Neural cell (in vitro differentiated cells): ENCODE measurements at regions not wholly inside any gene's neighbourhood (a gene's known extent, or its start where the extent isn't known, plus 50 kb on each side); places are given as distances from the start of the nearest gene placed in this dataset.

ENCODE experiments used
- H2AFZ ChIP-seq: fragments of 200-600, 300-800 bp; sonication (generic), shearing (Covaris generic); 2 replicates; pipeline ENCODE4 v1.6.0; 2014; ENCODE audit warnings: low read depth, mild to moderate bottlenecking, antibody characterized with exemption, low read length, moderate library complexity
- H3F3A ChIP-seq: fragments of 200-600 bp; shearing (Covaris generic); 2 replicates; pipeline ENCODE4 v1.6.1; 2016; ENCODE audit warnings: mild to moderate bottlenecking, moderate library complexity, mixed read lengths, antibody characterized with exemption, low read length; ENCODE audit not compliant: insufficient read depth, poor library complexity, severe bottlenecking
- H3K27ac ChIP-seq: fragments of 200-600, 300-800 bp; sonication (generic), shearing (Covaris generic); 2 replicates; pipeline ENCODE4 v1.5.1; 2014; ENCODE audit warnings: mild to moderate bottlenecking, low read length, moderate library complexity
- H3K27me3 ChIP-seq: fragments of 300-800, 200-600 bp; sonication (generic), shearing (Covaris generic); 2 replicates; pipeline ENCODE4 v1.6.0; 2014; ENCODE audit warnings: mild to moderate bottlenecking, low read depth, low read length, moderate library complexity; ENCODE audit not compliant: insufficient read depth
- H3K36me3 ChIP-seq: fragments of 300-800, 200-600 bp; sonication (generic), shearing (Covaris generic); 2 replicates; pipeline ENCODE4 v1.5.1; 2014; ENCODE audit warnings: mild to moderate bottlenecking, antibody characterized with exemption, low read length, moderate library complexity; ENCODE audit not compliant: insufficient read depth
- H3K4me2 ChIP-seq: fragments of 300-800, 200-600 bp; sonication (generic), shearing (Covaris generic); 2 replicates; pipeline ENCODE4 v1.6.0; 2014; ENCODE audit warnings: mild to moderate bottlenecking, low read length
- H3K4me3 ChIP-seq: fragments of 300-800, 200-600 bp; sonication (generic), shearing (Covaris generic); 2 replicates; pipeline ENCODE4 v1.5.1; 2014; ENCODE audit warnings: mild to moderate bottlenecking, low read length, moderate library complexity
- H3K79me2 ChIP-seq: fragments of 200-600 bp; shearing (Covaris generic); replicated peaks from 2 replicates; pipeline ENCODE4 v1.6.0; 2014; ENCODE audit warnings: mild to moderate bottlenecking, low read length, moderate library complexity; ENCODE audit not compliant: insufficient read depth
- H3K9ac ChIP-seq: fragments of 300-800, 200-600 bp; sonication (generic), shearing (Covaris generic); 2 replicates; pipeline ENCODE4 v1.6.1; 2016; ENCODE audit warnings: mild to moderate bottlenecking, low read length, mixed read lengths
- H3K9me2 ChIP-seq: fragments of 200-600 bp; shearing (Covaris generic); 2 replicates; pipeline ENCODE4 v1.6.1; 2016; ENCODE audit warnings: mild to moderate bottlenecking, low read length, mixed read lengths; ENCODE audit not compliant: insufficient read depth
- H3K9me3 ChIP-seq: fragments of 200-600, 300-800 bp; sonication (generic), shearing (Covaris generic); 2 replicates; pipeline ENCODE4 v1.6.1; 2016; ENCODE audit warnings: mild to moderate bottlenecking, mixed run types, low read length, moderate library complexity, mixed read lengths
- H4K20me1 ChIP-seq: fragments of 200-600 bp; shearing (Covaris generic); 2 replicates; pipeline ENCODE4 v1.6.1; 2016; ENCODE audit warnings: mild to moderate bottlenecking, mixed run types; ENCODE audit not compliant: insufficient read depth
- CTCF ChIP-seq: fragments of 450-650 bp; IDR thresholded peaks from 2 replicates; pipeline ENCODE4 v1.5.1; 2014; ENCODE audit warnings: antibody characterized with exemption, mild to moderate bottlenecking, moderate library complexity; ENCODE audit not compliant: poor library complexity, severe bottlenecking
- EP300 ChIP-seq: fragments of 450-650 bp; conservative IDR thresholded peaks from 2 replicates; pipeline ENCODE4 v1.6.1; 2014; ENCODE audit warnings: antibody characterized with exemption, mild to moderate bottlenecking, moderate library complexity; ENCODE audit not compliant: poor library complexity, severe bottlenecking
- EZH2 ChIP-seq: fragments of 200-600, 300-800 bp; shearing (Covaris generic), sonication (generic); IDR thresholded peaks from 2 replicates; pipeline ENCODE4 v1.6.1; 2014; ENCODE audit warnings: antibody characterized with exemption, low read length, borderline replicate concordance, mild to moderate bottlenecking; ENCODE audit not compliant: insufficient read depth, poor library complexity, severe bottlenecking
- MXI1 ChIP-seq: fragments of 450-650 bp; conservative IDR thresholded peaks from 2 replicates; pipeline ENCODE4 v1.6.1; 2014; ENCODE audit warnings: antibody characterized with exemption, mild to moderate bottlenecking; ENCODE audit not compliant: poor library complexity, severe bottlenecking
- POLR2AphosphoS5 ChIP-seq: IDR thresholded peaks from 2 replicates; pipeline ENCODE4 v1.6.1; 2012
- RAD21 ChIP-seq: fragments of 450-650 bp; conservative IDR thresholded peaks from 2 replicates; pipeline ENCODE4 v1.6.1; 2014; ENCODE audit warnings: antibody characterized with exemption, mild to moderate bottlenecking, moderate library complexity
- SMC3 ChIP-seq: fragments of 450-650 bp; conservative IDR thresholded peaks from 2 replicates; pipeline ENCODE4 v1.6.1; 2014; ENCODE audit warnings: antibody characterized with exemption, mild to moderate bottlenecking, moderate library complexity; ENCODE audit not compliant: poor library complexity
- TAF1 ChIP-seq: IDR thresholded peaks from 2 replicates; pipeline ENCODE4 v1.6.1; 2012; ENCODE audit warnings: low read depth
- TF ChIP-seq, protein P1 (sequence below): IDR thresholded peaks from 2 replicates; pipeline ENCODE4 v1.6.1; 2012; ENCODE audit warnings: borderline replicate concordance

GRCh38 chr13:95447814-95448213, 104.7 kb upstream of the CLDN10 start:
- no peak overlapping the region for H3K4me3 ChIP-seq
- H3K36me3 ChIP-seq = no peaks in the 10 kb centered on the region
- no peak overlapping the region for H2AFZ ChIP-seq
- no peak overlapping the region for H3K9ac ChIP-seq
- H3K4me2 ChIP-seq = no peak overlapping the region
- H3K79me2 ChIP-seq = no peaks in the 10 kb centered on the region
- H4K20me1 ChIP-seq = no peaks in the 10 kb centered on the region
- H3K27ac ChIP-seq = no peak overlapping the region
- no peaks in the 10 kb centered on the region for H3K9me2 ChIP-seq
- H3K9me3 ChIP-seq = no peaks in the 10 kb centered on the region
- no peak for TF ChIP-seq CTCF
- no peaks in the 10 kb centered on the region for H3K27me3 ChIP-seq
- H3F3A ChIP-seq = no peaks in the 10 kb centered on the region

DNA sequence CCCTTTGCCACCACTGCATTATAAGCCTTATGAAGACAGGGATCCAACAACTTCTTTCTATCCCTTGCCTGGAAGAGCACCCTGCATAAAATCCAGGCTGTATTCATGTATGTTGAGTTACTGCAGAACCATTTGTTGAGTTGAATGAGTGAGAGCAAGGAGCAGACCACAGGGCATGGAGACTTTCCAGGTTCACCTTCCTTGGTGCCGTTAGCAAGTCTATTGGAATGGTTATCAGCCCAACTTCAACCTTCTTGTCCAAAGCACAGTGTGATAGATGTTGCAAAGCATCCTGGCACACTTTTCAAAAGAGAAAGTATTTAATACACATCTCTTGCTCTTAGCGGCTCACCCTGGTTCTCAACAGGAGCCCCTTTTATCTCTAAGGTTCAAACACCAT, 100.9 kb upstream of the CLDN10 start:
- Histone ChIP-seq H3K27ac (no peak overlapping the region), H3K9ac (no peak overlapping the region), H3F3A (no peaks in the 10 kb centered on the region), H4K20me1 (no peaks in the 10 kb centered on the region), H3K9me3 (no peaks in the 10 kb centered on the region), H3K27me3 (no peaks in the 10 kb centered on the region), H3K36me3 (no peaks in the 10 kb centered on the region), H3K9me2 (no peaks in the 10 kb centered on the region), H2AFZ (no peak overlapping the region), H3K4me2 (no peak overlapping the region), H3K4me3 (no peak overlapping the region), H3K79me2 (no peaks in the 10 kb centered on the region)
- TF ChIP-seq EZH2 (no peak), RAD21 (no peak), TAF1 (no peak), EP300 (no peak), POLR2AphosphoS5 (no peak), CTCF (no peak), MXI1 (no peak), SMC3 (no peak)
- TF ChIP-seq, protein P1, sequence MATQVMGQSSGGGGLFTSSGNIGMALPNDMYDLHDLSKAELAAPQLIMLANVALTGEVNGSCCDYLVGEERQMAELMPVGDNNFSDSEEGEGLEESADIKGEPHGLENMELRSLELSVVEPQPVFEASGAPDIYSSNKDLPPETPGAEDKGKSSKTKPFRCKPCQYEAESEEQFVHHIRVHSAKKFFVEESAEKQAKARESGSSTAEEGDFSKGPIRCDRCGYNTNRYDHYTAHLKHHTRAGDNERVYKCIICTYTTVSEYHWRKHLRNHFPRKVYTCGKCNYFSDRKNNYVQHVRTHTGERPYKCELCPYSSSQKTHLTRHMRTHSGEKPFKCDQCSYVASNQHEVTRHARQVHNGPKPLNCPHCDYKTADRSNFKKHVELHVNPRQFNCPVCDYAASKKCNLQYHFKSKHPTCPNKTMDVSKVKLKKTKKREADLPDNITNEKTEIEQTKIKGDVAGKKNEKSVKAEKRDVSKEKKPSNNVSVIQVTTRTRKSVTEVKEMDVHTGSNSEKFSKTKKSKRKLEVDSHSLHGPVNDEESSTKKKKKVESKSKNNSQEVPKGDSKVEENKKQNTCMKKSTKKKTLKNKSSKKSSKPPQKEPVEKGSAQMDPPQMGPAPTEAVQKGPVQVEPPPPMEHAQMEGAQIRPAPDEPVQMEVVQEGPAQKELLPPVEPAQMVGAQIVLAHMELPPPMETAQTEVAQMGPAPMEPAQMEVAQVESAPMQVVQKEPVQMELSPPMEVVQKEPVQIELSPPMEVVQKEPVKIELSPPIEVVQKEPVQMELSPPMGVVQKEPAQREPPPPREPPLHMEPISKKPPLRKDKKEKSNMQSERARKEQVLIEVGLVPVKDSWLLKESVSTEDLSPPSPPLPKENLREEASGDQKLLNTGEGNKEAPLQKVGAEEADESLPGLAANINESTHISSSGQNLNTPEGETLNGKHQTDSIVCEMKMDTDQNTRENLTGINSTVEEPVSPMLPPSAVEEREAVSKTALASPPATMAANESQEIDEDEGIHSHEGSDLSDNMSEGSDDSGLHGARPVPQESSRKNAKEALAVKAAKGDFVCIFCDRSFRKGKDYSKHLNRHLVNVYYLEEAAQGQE = no peak
